Kidney epithelial cell (primary cell): ENCODE measurements at regions not wholly inside any gene's neighbourhood (a gene's known extent, or its start where the extent isn't known, plus 50 kb on each side); places are given as distances from the start of the nearest gene placed in this dataset.

Experiments
- DNase-seq: peaks from one replicate; pipeline ENCODE4 v3.0.0-alpha.2; 2010; ENCODE audit warnings: low read depth
- H3K27me3 ChIP-seq: 2 replicates; pipeline ENCODE4 v1.6.0; 2011; ENCODE audit warnings: low read length; ENCODE audit not compliant: control insufficient read depth, insufficient read depth
- H3K36me3 ChIP-seq: 2 replicates; pipeline ENCODE4 v1.5.1; 2011; ENCODE audit warnings: low read length; ENCODE audit not compliant: control insufficient read depth, insufficient read depth
- H3K4me3 ChIP-seq: 2 replicates; pipeline ENCODE4 v1.5.1; 2011; ENCODE audit warnings: low read depth, mild to moderate bottlenecking, control low read depth, low read length
- CTCF ChIP-seq: IDR thresholded peaks from 2 replicates; pipeline ENCODE4 v1.5.1; 2011; ENCODE audit warnings: mild to moderate bottlenecking, moderate library complexity, low read length, control low read depth, inconsistent platforms; ENCODE audit not compliant: insufficient read depth, poor library complexity, severe bottlenecking

GRCh38 chr6:144588697-144589325 lies 303.7 kb downstream of the UTRN start:
- H3K36me3 ChIP-seq = peaks cover 2% of the 10 kb centered on the region
- no peak for TF ChIP-seq CTCF
- no peak overlapping the region for H3K4me3 ChIP-seq
- DNase-seq = no peak
- no peaks in the 10 kb centered on the region for H3K27me3 ChIP-seq

- no peak for TF ChIP-seq CTCF
- DNase-seq = no peak
- H3K4me3 ChIP-seq = no peak overlapping the region
- H3K36me3 ChIP-seq = peaks cover 2% of the 10 kb centered on the region
- no peaks in the 10 kb centered on the region for H3K27me3 ChIP-seq
Measured at GRCh38 chr6:144590532-144590931, 305.4 kb downstream of the UTRN start.

GRCh38 chr6:144593392-144593791 lies 308.3 kb downstream of the UTRN start:
- DNase-seq = no peak
- TF ChIP-seq CTCF = no peak
- Histone ChIP-seq H3K4me3 (no peak overlapping the region), H3K27me3 (no peaks in the 10 kb centered on the region), H3K36me3 (no peaks in the 10 kb centered on the region)

GRCh38 chr6:144594585-144594984 lies 309.4 kb downstream of the UTRN start:
- Histone ChIP-seq H3K36me3 (no peaks in the 10 kb centered on the region), H3K27me3 (no peaks in the 10 kb centered on the region), H3K4me3 (no peak overlapping the region)
- TF ChIP-seq CTCF = no peak
- DNase-seq = no peak

GRCh38 chr6:144595266-144595665 lies 310.1 kb downstream of the UTRN start:
- DNase-seq = no peak
- no peaks in the 10 kb centered on the region for H3K27me3 ChIP-seq
- H3K36me3 ChIP-seq = no peaks in the 10 kb centered on the region
- no peak overlapping the region for H3K4me3 ChIP-seq
- TF ChIP-seq CTCF = no peak

GRCh38 chr6:144597511-144597910 lies 312.4 kb downstream of the UTRN start:
- Histone ChIP-seq H3K27me3 (no peaks in the 10 kb centered on the region), H3K4me3 (no peak overlapping the region), H3K36me3 (no peaks in the 10 kb centered on the region)
- no peak for DNase-seq
- no peak for TF ChIP-seq CTCF
